Choroid plexus epithelial cell (primary cell): ENCODE measurements at regions not wholly inside any gene's neighbourhood (a gene's known extent, or its start where the extent isn't known, plus 50 kb on each side); places are given as distances from the start of the nearest gene placed in this dataset.

ENCODE experiments used
- DNase-seq: peaks from one replicate; pipeline ENCODE4 v3.0.0-alpha.2; 2010; ENCODE audit warnings: low read depth
- H3K4me3 ChIP-seq: 2 replicates; pipeline ENCODE4 v1.5.1; 2011; ENCODE audit warnings: low read depth, mild to moderate bottlenecking, control low read depth, low read length, moderate library complexity
- CTCF ChIP-seq: conservative IDR thresholded peaks from 2 replicates; pipeline ENCODE4 v1.5.1; 2011; ENCODE audit warnings: low read depth, mild to moderate bottlenecking, control low read depth, inconsistent platforms, low read length, moderate library complexity

- H3K4me3 ChIP-seq: no peak overlapping the region
- no peak for TF ChIP-seq CTCF
Measured at GRCh38 chr16:52611817-52612673, 65.1 kb upstream of the TOX3 start.

GRCh38 chr16:52603015-52603414, 56.1 kb upstream of the TOX3 start:
- no peak for TF ChIP-seq CTCF
- no peak overlapping the region for H3K4me3 ChIP-seq
- DNase-seq: no peak

More at GRCh38 chr16:52611817-52612673, 65.1 kb upstream of the TOX3 start:
- DNase-seq: no peak

- TF ChIP-seq CTCF: no peak
Measured at GRCh38 chr16:52597772-52598483, 51.0 kb upstream of the TOX3 start.

GRCh38 chr16:52597073-52597771, 50.3 kb upstream of the TOX3 start:
- DNase-seq: no peak
- H3K4me3 ChIP-seq: no peak overlapping the region
- TF ChIP-seq CTCF: no peak

More at GRCh38 chr16:52597772-52598483, 51.0 kb upstream of the TOX3 start:
- H3K4me3 ChIP-seq: no peak overlapping the region
- DNase-seq: no peak
